ENCODE measurements at regions not wholly inside any gene's neighbourhood (a gene's known extent, or its start where the extent isn't known, plus 50 kb on each side); places are given as distances from the start of the nearest gene placed in this dataset.

- no peak for TF ChIP-seq CTCF (IDR thresholded peaks at IDR 0.05; ENCODE audit: insufficient read depth, low read length)
- TF ChIP-seq POLR2AphosphoS5 (IDR thresholded peaks at IDR 0.05; ENCODE audit: low read depth), result no peak
Measured at GRCh38 chr20:57895161-57895855, 185.5 kb upstream of the PMEPA1 start.
